Stimulated activated naive CD4-positive, alpha-beta T cell treated with Interleukin-2 at 50 U/mL for 16 hours (primary cell): ENCODE measurements at regions not wholly inside any gene's neighbourhood (a gene's known extent, or its start where the extent isn't known, plus 50 kb on each side); places are given as distances from the start of the nearest gene placed in this dataset.
A peak's percentile ranks its signal among the peaks of the same experiment; 100 is the strongest.

Experiments
- DNase-seq: peaks from one replicate; lab custom pipeline; 2025; lab: John Stamatoyannopoulos, UW

DNA sequence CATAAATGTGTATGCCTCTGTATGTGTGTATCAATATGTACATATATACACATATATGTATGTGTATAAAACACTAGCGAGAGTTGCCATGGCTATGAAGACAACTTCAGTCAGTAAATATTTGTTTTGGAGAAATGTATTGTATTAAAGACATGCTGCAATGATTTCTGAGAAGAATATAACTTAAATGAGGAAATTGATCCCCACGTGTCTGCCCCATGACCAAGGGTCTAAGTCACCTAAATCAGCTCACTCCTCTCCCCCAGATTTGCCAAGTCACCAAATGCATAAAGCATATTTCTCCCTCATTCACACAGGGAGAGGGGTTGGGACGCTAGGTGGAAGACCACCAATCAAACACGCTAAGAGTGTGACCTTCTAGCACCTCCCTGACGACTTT, 58.3 kb upstream of the LYST start:
- no peak for DNase-seq

DNA sequence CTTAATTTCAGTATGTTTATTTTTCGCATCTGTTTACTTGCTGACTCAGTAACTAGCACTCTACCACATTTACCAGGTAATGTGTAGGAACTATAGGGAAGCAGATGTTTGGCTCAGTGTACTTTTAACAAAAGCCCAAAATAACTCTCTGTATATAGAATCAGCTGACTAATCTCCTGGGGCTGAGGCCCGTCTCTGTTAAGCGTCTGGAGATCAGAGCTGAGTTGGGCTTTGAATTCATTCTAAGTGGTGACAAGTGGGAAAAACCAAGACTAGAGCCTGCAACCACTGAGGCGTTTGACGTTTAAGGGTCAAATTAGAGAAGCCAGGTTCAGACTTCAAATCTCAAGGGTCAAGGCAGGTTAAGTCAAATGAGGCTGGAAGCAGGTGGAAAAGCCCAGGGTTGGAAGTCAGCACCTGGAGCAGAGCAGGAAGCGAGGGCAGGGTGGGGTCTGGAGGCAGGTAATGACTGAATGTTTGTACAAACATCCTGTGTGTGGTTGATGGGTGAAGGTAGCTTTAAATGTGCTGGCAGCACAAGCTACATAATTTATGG, 56.8 kb upstream of the LYST start:
- no peak for DNase-seq

DNA sequence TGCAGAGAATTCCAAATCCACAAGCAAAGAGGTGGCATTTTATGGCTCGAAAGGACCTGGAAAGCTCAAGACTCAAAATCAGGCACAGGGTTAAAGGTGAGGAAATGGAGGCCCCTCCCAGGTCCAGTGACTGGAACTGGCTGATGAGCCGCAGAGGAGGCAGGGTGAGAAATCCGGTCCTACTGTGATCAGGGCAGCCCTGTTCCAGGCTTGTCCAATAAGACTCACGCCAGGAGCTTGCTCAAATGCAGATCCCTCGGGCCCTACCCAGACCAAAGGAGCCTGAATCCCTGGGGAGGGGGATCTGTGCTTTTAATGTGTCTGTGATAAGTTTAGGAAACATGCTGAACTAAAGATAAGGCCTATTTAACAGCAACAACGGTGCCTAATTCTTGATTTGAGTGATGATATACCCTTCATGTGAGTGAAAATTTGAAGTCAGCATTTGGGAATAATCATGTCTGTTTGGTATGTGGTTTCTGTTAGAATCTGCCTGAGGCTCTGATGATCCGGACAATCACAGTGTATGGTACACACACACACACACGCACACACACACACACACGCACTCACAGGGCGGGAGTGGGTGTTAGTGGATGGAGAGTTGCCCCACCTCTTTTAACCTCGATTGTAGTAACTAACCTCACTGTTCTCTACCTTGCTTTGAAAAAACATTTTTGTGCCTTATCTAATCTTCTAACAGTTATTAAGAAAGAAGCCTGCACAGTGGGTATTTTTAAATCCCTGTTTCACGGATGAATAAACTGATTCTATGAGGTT, 54.1 kb upstream of the LYST start:
- no peak for DNase-seq

- DNase-seq = no peak
Observed at GRCh38 chr1:235919833-235920441, 53.2 kb upstream of the LYST start.

DNA sequence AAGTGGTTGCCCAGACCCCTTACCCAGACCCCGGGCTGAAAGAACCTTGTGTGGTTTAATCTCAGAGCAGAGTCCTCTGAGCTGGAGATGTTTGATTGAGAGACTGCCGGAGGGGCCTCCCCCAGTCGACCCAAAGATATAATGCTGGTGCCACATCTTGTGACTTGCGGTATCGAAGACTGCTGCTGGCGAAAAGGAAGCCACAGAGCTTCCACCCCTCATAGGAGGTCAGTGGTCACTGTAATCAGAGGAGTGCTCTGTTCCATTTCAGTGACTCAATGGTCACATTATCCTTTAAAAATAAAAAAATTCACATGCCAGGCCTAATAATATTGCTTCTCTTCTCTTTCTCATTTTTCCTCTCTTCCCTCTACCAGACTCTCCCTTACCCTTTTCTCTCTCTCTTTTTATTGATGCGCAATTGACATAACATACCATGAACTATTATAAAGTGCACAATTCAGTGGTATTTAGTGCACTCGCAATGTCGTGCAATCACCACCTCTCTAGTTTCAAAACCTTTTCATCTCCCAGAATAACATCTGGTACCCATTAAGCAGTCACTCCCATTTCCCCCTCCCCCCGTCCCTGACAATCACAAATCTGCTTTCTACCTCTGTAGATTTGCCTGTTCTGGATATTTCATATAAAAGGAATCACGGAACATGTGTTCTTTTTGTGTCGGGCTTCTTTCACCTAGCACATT, 52.6 kb upstream of the LYST start:
- no peak for DNase-seq

DNA sequence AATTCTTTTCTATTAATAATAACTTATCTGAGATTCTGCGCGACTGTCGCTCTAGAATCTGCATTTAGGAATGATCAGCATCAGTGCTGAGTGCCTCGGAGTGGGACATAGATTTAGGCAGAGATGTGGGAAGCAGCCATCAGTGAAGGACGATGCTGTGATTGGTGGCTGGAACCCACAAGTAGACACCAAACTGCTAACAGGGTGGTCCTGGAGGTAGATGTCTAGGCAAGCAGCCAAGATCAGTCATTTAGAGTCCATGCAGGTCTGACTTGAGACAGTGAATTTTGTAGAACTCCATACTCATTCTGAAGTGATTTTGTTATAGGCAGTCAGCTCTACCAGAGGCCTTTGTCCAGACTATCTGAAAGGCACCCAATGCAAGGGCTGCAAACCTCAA, 51.8 kb upstream of the LYST start:
- DNase-seq = no peak

DNA sequence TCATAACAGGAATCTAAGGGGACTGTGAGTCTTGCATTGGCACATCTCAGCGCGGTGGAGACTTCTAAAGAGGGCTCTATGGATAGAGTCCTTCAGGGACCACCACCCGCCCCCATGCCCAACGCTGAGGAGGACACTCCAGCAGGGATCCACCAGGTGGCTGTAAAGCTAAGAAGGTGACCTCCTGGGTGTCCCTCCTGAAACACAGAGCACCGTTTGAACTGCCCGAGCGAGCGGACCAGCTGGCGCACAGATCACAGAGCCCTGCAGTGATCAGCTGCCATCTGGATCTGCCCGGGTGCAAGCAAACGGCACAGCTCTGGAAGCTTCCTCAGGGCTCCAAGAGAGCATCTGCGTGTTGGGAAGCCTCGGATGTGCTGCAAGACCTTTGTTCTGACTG, 51.3 kb upstream of the LYST start:
- no peak for DNase-seq

DNA sequence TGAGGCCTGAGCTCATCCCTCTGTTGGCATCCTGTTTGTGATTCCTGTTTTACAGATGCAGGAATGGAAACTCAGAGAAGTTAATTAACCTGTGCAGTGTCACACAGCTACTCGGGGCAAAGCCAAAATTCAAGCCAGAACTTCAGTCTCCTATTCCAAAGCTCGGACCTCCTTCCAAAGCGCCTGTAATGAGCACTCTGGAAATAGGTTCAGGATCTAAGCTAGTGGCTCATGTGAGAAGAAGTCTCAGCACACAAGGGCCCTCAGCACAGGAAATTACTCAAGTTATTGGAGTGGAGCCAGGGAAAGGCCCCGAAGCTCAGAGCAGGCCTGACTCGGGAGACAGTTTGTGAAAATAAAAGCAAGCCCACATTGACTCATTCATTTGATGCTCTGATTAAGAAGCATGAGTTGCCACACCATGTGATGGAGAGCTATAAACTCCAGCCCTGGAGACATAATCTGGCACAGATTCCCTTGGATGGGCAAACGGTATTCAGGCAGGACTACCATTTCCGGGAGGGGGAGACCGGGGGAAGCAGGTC, 50.6 kb upstream of the LYST start:
- DNase-seq = peak; percentile 61
